Stimulated activated CD4-positive, alpha-beta T cell treated with anti-CD3 and anti-CD28 coated beads, TNF-alpha, amount 100 ng/mL, for 48 hours (primary cell): ENCODE measurements at regions not wholly inside any gene's neighbourhood (a gene's known extent, or its start where the extent isn't known, plus 50 kb on each side); places are given as distances from the start of the nearest gene placed in this dataset.
"Not testable (repeated sequence)": the region's sequence is repeated elsewhere in the genome, so short reads cannot be mapped to it uniquely, and the experiment has no call there.

Source experiments
- DNase-seq, 3 donors: peaks; one replicate each; pipeline ENCODE4 v3.0.0-alpha.2; 2020; ENCODE audit warnings: low read depth in 3 of 3

DNA sequence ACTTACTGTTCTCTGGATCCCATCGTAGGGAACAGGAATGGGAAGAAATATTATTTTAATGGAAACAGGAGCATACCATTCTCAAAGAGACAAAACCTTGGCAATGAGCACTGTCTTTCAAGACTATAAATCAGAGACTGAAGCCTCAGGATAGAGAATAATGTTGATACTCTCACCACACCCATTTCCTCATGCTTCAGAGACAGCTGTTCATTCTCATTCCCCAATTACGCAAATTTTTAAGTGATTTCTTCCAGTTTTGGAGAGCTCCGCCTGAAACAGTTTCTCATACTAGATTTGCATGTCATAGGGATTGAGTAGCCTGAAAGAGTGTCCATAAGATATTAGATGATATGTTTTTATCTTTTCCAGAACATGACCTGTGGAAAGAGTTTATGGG, 290.5 kb upstream of the RASA1 start:
- no peak for DNase-seq

DNA sequence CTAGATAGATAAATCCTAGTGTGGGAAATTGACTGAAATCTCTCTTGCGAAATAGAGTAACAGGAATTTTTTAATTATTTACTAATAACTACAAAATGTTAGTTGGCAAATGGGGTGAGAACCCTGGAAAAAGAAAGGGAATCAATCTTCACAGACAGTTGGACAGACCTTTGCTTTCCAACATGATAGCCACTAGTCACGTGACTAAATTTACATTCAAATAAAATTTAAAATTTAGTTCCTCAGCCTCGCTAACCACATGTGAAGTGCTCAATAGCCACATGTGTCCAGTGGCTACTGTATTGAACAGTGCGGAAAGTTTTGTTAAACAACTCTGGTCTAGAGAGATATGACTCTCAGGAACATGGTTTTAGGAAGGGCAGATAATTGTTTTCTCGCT, 289.9 kb upstream of the RASA1 start:
- DNase-seq: no peak

DNA sequence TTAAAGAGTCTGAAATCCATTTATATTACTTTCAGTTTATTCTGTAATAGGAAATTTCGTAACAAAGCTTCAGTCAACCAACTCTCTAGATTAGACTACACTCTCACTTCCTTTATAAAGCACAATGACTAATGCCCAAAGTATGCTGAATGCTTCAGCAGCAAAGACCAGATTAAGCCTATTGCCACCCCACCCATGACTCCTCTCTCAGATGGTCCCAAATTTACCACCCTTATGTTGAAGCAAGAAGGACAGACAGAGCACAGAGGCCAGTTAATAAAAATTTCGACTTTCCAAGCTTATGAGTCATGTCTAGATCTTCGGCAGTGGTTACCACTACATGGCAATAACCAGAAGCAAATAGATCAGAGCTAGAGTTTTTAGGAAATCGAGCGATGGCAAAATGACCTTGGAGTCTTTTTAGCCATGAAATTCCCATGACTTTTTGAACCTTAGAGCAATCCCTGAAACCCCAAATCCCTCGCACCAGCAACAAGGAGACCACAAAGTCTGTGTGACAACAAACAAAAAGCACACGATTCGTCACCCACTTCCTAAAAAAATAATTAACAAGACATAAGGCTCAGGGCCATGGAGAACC, 287.8 kb upstream of the RASA1 start:
- DNase-seq: no peak

DNA sequence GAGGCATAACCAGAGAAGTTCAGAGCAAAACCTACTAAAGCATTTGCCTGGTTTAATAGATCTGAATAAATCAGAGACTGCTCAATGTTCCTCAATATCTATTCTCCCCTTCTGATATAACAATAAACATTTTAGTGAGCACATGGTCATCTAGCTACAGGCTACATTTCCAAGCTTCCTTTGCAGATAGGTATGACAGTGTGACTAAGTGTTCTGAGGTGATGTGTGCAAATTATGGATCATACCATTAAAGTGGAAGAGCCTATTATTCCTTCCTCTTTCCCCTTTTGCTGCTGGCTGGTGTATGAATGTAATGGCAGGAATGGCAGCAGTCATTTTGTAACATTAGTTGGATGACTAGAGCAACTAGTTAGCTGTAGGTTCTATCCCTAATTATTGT, 285.8 kb upstream of the RASA1 start:
- DNase-seq: no peak

- DNase-seq: no peak
These were observed 284.5 kb upstream of the RASA1 start for GRCh38 chr5:86983208-86983607.

GRCh38 chr5:86986837-86987236, 280.8 kb upstream of the RASA1 start:
- DNase-seq: no peak

GRCh38 chr5:86997516-86997915, 270.2 kb upstream of the RASA1 start:
- DNase-seq: no peak

DNA sequence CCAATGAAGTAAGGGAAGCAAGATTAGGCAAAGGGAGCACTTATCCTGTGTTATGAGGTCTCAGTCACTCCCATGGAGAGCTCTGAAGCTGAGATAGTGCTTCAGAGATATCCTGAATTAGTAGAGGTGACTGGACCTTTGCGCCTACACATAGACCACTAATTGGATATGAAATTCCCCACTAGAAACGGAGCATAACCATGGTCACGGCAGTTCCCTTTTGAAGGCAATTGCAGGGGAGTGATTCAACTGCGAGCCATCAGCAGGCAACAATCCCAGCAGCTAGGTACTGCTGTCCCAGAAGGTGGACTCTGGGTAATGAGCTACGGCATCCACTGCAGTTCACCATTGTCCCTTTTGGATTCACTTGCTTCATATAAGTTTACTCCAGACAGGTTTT, 267.7 kb upstream of the RASA1 start:
- no peak for DNase-seq

DNA sequence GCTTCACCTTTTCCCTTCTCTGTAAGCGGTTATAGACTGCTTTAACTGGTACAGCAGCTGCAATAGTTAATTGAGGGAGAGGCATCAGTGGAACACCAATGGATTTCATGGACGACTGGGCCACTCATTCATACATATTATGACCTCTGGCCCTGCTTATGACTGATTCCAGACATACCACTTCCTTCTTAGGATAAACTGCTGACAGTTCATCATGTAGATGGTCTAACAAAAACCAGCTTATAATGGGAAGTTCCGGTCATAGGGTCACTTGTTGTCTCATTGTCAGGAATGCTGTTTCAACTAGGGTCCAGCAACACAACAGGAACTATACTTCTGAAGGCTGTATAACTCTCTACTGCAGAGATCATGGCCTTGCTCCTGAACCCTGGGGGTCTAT, 265.2 kb upstream of the RASA1 start:
- DNase-seq: no peak

- no peak for DNase-seq
These were observed 263.6 kb upstream of the RASA1 start for GRCh38 chr5:87004101-87004500.

GRCh38 chr5:87007737-87008136, 259.9 kb upstream of the RASA1 start:
- no peak for DNase-seq

DNA sequence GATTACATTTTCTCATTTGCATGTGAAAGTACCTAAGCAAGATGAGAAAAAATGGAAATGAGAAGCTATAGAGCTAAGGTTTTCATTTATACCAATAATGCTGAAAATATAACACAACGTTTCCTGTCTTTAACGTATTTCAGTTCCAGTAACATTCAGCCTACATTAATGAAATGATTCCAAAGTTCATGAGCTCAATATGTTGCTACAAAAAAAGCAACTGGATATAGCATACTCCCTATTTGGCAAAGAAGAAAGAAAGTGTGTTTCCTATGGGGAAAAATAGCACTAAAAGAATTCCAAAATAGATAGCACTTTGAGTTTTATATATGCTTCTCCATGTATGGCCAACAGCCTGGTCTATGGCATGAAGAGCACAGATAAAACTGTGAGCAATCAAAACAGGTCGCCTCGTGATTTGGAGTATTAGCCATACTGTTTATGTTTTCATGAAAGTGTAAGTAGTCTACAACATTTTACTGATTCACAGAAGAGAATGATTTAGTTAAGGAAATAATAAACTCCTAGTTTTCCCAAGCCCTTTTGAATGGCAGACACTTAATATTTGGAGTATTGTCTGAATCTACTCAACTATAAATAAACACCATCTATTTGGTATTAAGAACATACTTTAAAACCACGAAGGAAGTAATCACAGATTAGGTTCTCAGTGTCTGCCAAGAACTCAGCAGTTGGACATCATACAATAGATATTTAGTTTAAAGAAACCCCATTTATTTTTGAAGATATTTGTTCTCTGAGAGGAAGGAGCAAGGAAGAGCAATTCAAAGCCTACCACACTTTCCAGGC, 258.7 kb upstream of the RASA1 start:
- no peak for DNase-seq

GRCh38 chr5:87010736-87011135, 256.9 kb upstream of the RASA1 start:
- no peak for DNase-seq

DNA sequence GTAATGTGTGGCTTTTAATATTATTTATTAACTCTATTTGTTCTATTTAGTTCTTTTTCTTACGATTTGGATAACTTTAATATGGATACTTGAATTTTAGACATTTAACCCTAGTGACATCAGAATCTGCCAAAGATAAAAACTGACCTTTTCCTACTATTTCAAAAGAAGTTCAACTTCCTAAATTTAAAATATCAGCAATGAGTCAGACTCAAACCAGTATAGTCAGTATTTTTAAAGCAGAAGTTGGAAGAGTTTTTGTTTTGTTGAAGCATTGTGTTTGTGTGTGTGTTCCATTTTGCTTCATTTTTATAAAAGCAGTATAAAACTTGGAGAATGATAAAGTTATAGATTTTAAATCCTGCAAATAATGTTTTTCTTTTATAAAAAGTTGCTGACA, 251.8 kb upstream of the RASA1 start:
- no peak for DNase-seq

DNA sequence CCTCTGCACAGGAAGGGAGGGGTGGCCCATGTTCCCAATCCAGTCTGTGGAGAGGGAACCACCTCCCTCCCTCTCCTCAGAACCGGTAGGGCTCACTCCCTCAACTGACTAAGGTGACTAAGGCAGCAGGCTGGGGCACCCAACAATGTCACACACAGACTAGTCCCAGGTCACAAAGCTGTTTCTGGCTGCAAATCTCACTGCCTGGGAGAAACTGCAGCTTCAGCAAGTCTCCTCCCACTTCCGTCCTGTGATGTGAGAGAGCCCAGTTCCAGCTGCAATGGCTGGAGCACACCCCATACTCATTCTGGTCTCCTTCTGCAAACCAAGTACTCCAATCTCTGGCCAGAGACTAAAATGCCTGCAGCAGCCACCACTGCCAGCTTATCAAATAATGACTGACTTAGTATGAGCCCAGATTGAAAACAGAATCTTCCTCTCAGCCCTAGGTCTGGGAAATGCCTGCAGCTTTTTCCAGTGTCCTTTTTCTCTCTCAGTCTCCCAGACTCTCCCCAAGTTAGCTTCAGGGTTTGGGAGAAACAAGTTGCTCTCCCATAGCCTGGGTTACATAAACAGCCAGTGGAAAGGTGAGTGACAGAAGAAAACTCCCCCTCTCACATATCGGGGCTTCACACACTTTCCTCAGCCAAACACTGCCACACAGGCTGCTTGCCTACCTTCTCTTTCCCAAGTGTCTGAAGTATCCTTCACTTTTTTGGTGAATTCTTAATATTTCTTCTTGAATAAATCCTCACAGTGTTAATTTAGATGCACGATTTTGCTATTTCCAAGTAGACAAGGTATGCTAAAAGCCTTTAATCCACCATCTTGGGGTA, 247.4 kb upstream of the RASA1 start:
- peak in 1 of 3 donors; percentile 9 for DNase-seq

GRCh38 chr5:87022415-87022814, 245.3 kb upstream of the RASA1 start:
- no peak for DNase-seq

DNA sequence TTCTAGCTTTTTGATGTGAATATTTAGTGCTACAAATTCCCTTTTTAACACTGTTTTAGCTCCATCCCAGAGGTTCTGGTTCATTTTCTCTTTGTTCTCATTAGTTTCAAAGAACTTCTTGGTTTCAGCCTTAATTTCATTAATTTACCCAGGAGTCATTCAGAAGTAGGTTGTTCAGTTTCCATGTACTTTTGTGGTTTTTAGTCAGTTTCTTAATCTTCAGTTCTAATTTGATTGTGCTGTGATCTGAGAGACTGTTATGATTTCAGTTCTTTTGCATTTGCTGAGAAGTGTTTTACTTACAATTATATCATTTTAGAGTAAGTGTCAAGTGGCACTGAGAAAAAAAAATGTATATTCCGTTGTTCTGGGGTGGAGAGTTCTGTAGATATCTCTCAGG, 240.1 kb upstream of the RASA1 start:
- no peak for DNase-seq

DNA sequence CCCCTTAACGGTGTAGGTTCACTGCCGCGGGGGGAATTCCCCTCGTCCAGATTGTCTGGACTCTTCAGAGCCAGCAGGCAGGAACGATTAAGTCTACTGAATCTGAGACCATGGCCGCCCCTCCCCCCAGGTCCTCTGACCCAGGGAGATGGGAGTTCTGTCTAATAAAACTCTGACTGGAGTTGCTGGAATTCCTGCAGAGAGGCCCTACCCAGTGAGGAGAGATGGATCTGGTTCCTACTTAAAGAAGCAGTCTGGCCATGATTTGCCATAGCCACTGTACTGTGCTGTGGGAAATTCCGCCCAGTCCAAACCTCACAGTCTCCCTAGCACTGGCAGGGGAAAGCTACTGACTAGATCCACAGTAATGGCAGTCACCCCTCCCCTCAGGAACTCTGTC, 237.7 kb upstream of the RASA1 start:
- DNase-seq: no peak

- DNase-seq: no peak
These were observed 237.0 kb upstream of the RASA1 start for GRCh38 chr5:87030699-87031098.

DNA sequence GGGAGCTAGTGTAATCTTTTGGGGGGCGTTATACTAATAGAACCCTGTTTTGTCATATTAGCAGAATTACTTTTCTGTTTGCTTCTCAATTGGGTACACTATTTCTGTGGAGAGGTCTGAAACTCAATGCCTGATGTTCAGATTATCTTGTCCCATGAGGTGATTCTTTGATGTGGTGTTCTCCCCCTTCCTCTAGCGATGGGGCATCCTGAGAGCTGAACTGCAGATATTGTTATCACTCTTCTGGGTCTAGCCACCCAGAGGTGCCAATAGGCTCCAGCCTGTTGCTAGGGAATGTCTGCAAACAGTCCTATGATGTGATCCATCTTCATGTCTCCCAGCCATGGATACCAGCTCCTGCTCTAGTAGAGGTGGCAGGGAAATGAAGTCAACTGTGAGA, 233.1 kb upstream of the RASA1 start:
- no peak for DNase-seq

DNA sequence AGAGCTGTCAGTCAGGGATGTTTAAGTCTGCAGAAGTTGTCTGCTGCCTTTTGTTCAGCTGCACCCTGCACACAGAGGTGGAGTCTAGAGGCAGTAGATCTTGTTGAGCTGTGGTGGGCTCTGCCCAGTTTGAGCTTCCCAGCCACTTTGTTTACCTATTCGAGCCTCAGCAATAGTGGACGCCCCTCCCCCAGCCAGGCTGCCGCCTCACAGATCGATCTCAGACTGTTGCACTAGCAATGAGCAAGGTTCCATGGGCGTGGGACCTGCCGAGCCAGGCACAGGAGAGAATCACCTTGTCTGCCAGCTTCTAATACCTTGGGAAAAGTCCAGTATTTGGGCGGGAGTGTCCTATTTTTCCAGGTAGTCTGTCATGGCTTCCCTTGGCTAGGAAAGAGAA, 225.1 kb upstream of the RASA1 start:
- no peak for DNase-seq

DNA sequence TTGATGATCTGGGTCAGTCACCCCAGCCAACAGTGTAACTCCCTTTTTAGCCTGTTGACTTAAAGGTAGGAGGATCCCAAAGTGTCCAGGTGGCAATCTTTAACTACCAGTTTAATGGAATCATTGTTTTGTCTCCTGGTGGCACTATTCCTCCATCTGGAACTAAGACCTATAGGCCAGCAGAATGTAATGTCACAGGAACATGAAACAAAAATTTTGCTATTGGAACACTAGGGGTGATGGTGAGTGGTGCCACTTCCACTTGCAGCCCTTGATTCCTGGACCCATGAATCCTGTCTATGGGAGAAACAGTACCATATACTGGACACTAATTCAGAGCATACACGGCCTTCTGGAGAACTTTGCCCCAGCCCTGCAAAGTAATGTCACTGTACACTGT, 219.5 kb upstream of the RASA1 start:
- no peak for DNase-seq

DNA sequence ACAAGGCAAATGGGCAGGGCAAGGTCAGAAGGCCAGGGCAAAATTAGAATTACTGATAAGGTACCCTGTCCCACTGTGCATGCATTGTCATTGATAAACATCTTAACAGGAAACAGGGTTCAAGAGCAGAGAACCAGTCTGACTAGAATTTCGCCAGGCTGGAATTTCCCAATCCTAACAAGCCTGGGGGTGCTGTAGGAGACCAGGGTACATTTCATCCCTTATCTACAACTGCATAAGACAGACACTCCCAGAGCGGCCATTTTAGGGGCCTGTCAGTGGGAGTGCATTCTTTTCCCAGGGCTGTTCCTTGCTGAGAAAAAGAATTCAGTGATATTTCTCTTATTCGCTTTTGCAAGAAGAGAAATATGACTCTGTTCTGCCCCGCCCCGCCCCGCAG, 218.7 kb upstream of the RASA1 start:
- DNase-seq: not testable (repeated sequence)
